Right lobe of liver (tissue), 6 donors: ENCODE measurements at regions not wholly inside any gene's neighbourhood (a gene's known extent, or its start where the extent isn't known, plus 50 kb on each side); places are given as distances from the start of the nearest gene placed in this dataset.

ENCODE experiments used
- ATAC-seq, 4 donors: fragments of 200-7000 bp; cut with Tn5 transposase; one replicate each; pipeline ENCODE4 v1.9.1; 2020; ENCODE audit warnings: mild to moderate bottlenecking in 4 of 4, moderate library complexity in 4 of 4
- DNase-seq, 3 donors: peaks; one replicate each; pipeline ENCODE4 v3.0.0-alpha.2; 2020
- H3K27ac ChIP-seq, 3 donors: fragments of 200-600 bp; one replicate each; pipeline ENCODE4 v1.8.0; 2022
- H3K27me3 ChIP-seq, 2 donors: fragments of 200-600 bp; one replicate each; pipeline ENCODE4 v1.8.0; 2022
- H3K36me3 ChIP-seq, 4 donors: fragments of 200-600 bp; sonication (generic) in 1 of 4; one replicate each; pipeline versions ENCODE4 v1.5.1 to v1.8.0; 2017 to 2022; ENCODE audit warnings: control low read depth in 1 of 4
- H3K4me1 ChIP-seq, 4 donors: fragments of 200-600 bp; sonication (generic) in 1 of 4; one replicate each; pipeline versions ENCODE4 v1.5.1 to v1.8.0; 2017 to 2022; ENCODE audit warnings: control low read depth in 1 of 4
- H3K4me3 ChIP-seq, 3 donors: fragments of 200-600 bp; one replicate each; pipeline ENCODE4 v1.8.0; 2022
- H3K9me3 ChIP-seq, 4 donors: fragments of 200-600 bp; sonication (generic) in 1 of 4; one replicate each; pipeline versions ENCODE4 v1.5.1 to v1.8.0; 2017 to 2022; ENCODE audit warnings: control low read depth in 1 of 4
- POLR2A ChIP-seq: fragments of 450-650 bp; IDR thresholded peaks from one replicate; pipeline ENCODE4 v1.6.1; 2017; ENCODE audit warnings: antibody characterized with exemption, mild to moderate bottlenecking
- WGBS: methylation state at CpG from one replicate; pipeline ENCODE4 v1.1.6; 2018; ENCODE audit warnings: low coverage, low lambda C conversion rate; ENCODE audit not compliant: insufficient coverage; ENCODE audit errors: missing lambda C conversion rate; 5-methylcytosine and 5-hydroxymethylcytosine counted together
- intact Hi-C, 2 donors: fragments of 100-400 bp; cut with DNase I; formaldehyde crosslinking; loops; one replicate each; pipeline versions ENCODE4 v1.11.2 to v1.14.1; 2022
- TF ChIP-seq, protein P1 (sequence below), 4 donors: fragments of 200-600 bp in 3 of 4; fragments of 450-650 bp in 1 of 4; IDR thresholded peaks; one replicate each; pipeline versions ENCODE4 v1.5.1 to v1.8.0; 2016 to 2022; ENCODE audit warnings: antibody characterized with exemption in 4 of 4, mild to moderate bottlenecking in 2 of 4
- donor health status: DM: no; HTN: yes; CAD: no.
- donor health status: DM: no; HTN: no; CAD: no.
- donor health status: DM: no; HTN: no; CAD: no.
- donor health status: DM: no; HTN: yes; CAD: no.
- donor health status: DM: no; HTN: yes; CAD: no.

GRCh38 chrX:116339407-116339806 is 97.0 kb upstream of the SLC6A14 start:
- H3K4me1 ChIP-seq, result no peaks in the 10 kb centered on the region
- 67% methylated on average over 1 of the region's 1 CpG for WGBS
- H3K27ac ChIP-seq, result no peak overlapping the region
- no peak for DNase-seq
- H3K9me3 ChIP-seq, result peaks cover 0 to 4% (median 1%) of the 10 kb centered on the region in 4 donors
- no peaks in the 10 kb centered on the region for H3K27me3 ChIP-seq
- intact Hi-C loops, result no loop called here
- TF ChIP-seq, protein P1, sequence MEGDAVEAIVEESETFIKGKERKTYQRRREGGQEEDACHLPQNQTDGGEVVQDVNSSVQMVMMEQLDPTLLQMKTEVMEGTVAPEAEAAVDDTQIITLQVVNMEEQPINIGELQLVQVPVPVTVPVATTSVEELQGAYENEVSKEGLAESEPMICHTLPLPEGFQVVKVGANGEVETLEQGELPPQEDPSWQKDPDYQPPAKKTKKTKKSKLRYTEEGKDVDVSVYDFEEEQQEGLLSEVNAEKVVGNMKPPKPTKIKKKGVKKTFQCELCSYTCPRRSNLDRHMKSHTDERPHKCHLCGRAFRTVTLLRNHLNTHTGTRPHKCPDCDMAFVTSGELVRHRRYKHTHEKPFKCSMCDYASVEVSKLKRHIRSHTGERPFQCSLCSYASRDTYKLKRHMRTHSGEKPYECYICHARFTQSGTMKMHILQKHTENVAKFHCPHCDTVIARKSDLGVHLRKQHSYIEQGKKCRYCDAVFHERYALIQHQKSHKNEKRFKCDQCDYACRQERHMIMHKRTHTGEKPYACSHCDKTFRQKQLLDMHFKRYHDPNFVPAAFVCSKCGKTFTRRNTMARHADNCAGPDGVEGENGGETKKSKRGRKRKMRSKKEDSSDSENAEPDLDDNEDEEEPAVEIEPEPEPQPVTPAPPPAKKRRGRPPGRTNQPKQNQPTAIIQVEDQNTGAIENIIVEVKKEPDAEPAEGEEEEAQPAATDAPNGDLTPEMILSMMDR (IDR thresholded peaks at IDR 0.05), result no peak
- no peak for TF ChIP-seq POLR2A
- no peak for ATAC-seq
- H3K4me3 ChIP-seq, result no peak overlapping the region
- H3K36me3 ChIP-seq, result no peaks in the 10 kb centered on the region

DNA sequence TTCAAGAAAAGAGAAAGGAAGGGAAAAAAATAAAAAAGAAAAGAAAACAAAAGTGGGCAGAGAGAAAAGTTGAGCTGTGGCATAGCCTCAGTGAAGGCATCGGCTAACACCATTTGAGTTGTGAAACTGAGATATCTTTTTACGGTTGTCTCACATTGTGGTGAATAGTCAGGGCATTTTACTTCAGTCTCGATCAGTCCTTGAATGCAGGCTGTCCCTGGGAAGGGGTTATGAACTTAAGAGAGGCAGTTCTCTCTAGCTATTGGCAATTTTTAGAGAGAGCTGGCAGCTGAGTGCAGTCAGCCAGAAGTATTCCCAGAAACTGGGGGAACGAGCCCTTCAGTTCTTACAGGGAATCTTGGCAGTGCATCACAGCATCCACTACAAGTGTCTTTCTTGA is 93.5 kb upstream of the SLC6A14 start:
- no peak overlapping the region for H3K4me3 ChIP-seq
- no peaks in the 10 kb centered on the region for H3K4me1 ChIP-seq
- 39% methylated on average over 4 of the region's 4 CpGs for WGBS
- no peak for TF ChIP-seq POLR2A
- TF ChIP-seq, protein P1 (IDR thresholded peaks at IDR 0.05), result no peak
- intact Hi-C loops, result no loop called here
- ATAC-seq, result no peak
- H3K9me3 ChIP-seq, result peaks cover 0 to 4% (median 1%) of the 10 kb centered on the region in 4 donors
- DNase-seq, result no peak
- no peaks in the 10 kb centered on the region for H3K36me3 ChIP-seq
- H3K27me3 ChIP-seq, result no peaks in the 10 kb centered on the region
- H3K27ac ChIP-seq, result no peak overlapping the region

- no peaks in the 10 kb centered on the region for H3K9me3 ChIP-seq
- intact Hi-C loops, result no loop called here
- TF ChIP-seq, protein P1 (IDR thresholded peaks at IDR 0.05), result no peak
- no peak for TF ChIP-seq POLR2A
- no CpG with 5 or more reads among the region's 3 CpGs for WGBS
- H3K4me1 ChIP-seq, result no peaks in the 10 kb centered on the region
- no peaks in the 10 kb centered on the region for H3K27me3 ChIP-seq
- no peak for ATAC-seq
- no peak overlapping the region for H3K27ac ChIP-seq
- DNase-seq, result no peak
- H3K4me3 ChIP-seq, result no peak overlapping the region
- H3K36me3 ChIP-seq, result no peaks in the 10 kb centered on the region
These were observed 90.4 kb upstream of the SLC6A14 start for GRCh38 chrX:116345958-116346357.

GRCh38 chrX:116357329-116357728 is 79.1 kb upstream of the SLC6A14 start:
- peaks cover 0 to 5% of the 10 kb centered on the region in 2 donors for H3K27me3 ChIP-seq
- ATAC-seq (no peak), DNase-seq (no peak)
- H3K4me1 ChIP-seq, result no peaks in the 10 kb centered on the region
- intact Hi-C loops, result no loop called here
- TF ChIP-seq POLR2A, result no peak
- TF ChIP-seq, protein P1 (IDR thresholded peaks at IDR 0.05), result no peak
- H3K4me3 ChIP-seq, result no peak overlapping the region
- no peak overlapping the region for H3K27ac ChIP-seq
- no peaks in the 10 kb centered on the region for H3K9me3 ChIP-seq
- 15% methylated on average over 2 of the region's 2 CpGs for WGBS
- H3K36me3 ChIP-seq, result no peaks in the 10 kb centered on the region

DNA sequence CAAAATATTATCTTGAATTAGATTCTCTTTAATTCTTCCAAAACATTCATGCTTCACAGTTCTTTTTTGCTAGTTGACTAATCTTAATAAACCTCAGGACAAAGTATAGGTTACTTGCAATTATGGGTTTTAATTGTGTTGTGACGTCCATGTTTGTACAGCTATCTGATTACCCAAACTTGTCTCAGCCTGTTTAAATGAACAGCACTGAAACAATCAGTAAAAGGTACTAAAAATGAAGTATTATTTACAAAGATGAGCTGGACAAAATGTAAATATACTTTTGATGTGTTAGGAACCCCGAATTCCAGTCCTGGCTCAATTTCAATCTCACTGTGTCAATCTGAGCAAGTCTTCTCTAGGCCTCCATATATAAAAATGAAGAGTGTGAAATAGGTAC is 57.4 kb upstream of the SLC6A14 start:
- H3K4me3 ChIP-seq, result no peak overlapping the region
- no peaks in the 10 kb centered on the region for H3K4me1 ChIP-seq
- H3K27ac ChIP-seq, result no peak overlapping the region
- no peaks in the 10 kb centered on the region for H3K36me3 ChIP-seq
- H3K9me3 ChIP-seq, result no peaks in the 10 kb centered on the region
- intact Hi-C loops, result no loop called here
- TF ChIP-seq, protein P1 (IDR thresholded peaks at IDR 0.05), result no peak
- TF ChIP-seq POLR2A, result no peak
- WGBS, result 33% methylated on average over 2 of the region's 2 CpGs
- H3K27me3 ChIP-seq, result no peaks in the 10 kb centered on the region
- no peak for ATAC-seq
- DNase-seq, result no peak
